ENCODE measurements at regions not wholly inside any gene's neighbourhood (a gene's known extent, or its start where the extent isn't known, plus 50 kb on each side); places are given as distances from the start of the nearest gene placed in this dataset.

GRCh38 chr10:36559412-36560400, 565.7 kb upstream of the ANKRD30A start:
- Histone ChIP-seq H3K9me3 (no peaks in the 10 kb centered on the region), H3K4me3 (no peak overlapping the region), H3K27me3 (no peaks in the 10 kb centered on the region), H3K27ac (no peak overlapping the region), H3K36me3 (no peaks in the 10 kb centered on the region), H3K4me1 (no peaks in the 10 kb centered on the region)
- intact Hi-C loops (cut with DNase I; ENCODE audit: low total_unique reads) (no loop called here), in situ Hi-C loops (cut with MboI; ENCODE audit: low sequenced_read_pairs in 4 of 4) (no loop called here)
- no peak for TF ChIP-seq POLR2A (IDR thresholded peaks at IDR 0.05)
- no peak for TF ChIP-seq CTCF (IDR thresholded peaks at IDR 0.05 in 4 of 5, conservative IDR thresholded peaks at IDR 0.05 in 1 of 5)
- ATAC-seq = peak in 1 of 2 donors; percentile 62
- DNase-seq = no peak

- no peak for ATAC-seq
- H3K9me3 ChIP-seq = no peaks in the 10 kb centered on the region
- intact Hi-C loops (cut with DNase I; ENCODE audit: low total_unique reads) (no loop called here), in situ Hi-C loops (cut with MboI; ENCODE audit: low sequenced_read_pairs in 4 of 4) (no loop called here)
- no peaks in the 10 kb centered on the region for H3K27me3 ChIP-seq
- DNase-seq = no peak
- H3K36me3 ChIP-seq = no peaks in the 10 kb centered on the region
- TF ChIP-seq POLR2A (IDR thresholded peaks at IDR 0.05) = no peak
- TF ChIP-seq CTCF (IDR thresholded peaks at IDR 0.05 in 4 of 5, conservative IDR thresholded peaks at IDR 0.05 in 1 of 5) = no peak
- H3K27ac ChIP-seq = no peak overlapping the region
- H3K4me1 ChIP-seq = no peaks in the 10 kb centered on the region
- no peak overlapping the region for H3K4me3 ChIP-seq
Measured at GRCh38 chr10:36556468-36556867, 568.9 kb upstream of the ANKRD30A start.

- TF ChIP-seq CTCF (IDR thresholded peaks at IDR 0.05 in 4 of 5, conservative IDR thresholded peaks at IDR 0.05 in 1 of 5) = no peak
- TF ChIP-seq POLR2A (IDR thresholded peaks at IDR 0.05) = no peak
- Histone ChIP-seq H3K36me3 (no peaks in the 10 kb centered on the region), H3K4me3 (no peak overlapping the region), H3K4me1 (no peaks in the 10 kb centered on the region), H3K9me3 (no peaks in the 10 kb centered on the region), H3K27ac (no peak overlapping the region), H3K27me3 (no peaks in the 10 kb centered on the region)
- DNase-seq (no peak), ATAC-seq (no peak)
- in situ Hi-C loops (cut with MboI; ENCODE audit: low sequenced_read_pairs in 4 of 4) = no loop called here
- intact Hi-C loops (cut with DNase I; ENCODE audit: low total_unique reads) = no loop called here
Measured at GRCh38 chr10:36555036-36555435, 570.4 kb upstream of the ANKRD30A start.

GRCh38 chr10:36547965-36548364, 577.4 kb upstream of the ANKRD30A start:
- TF ChIP-seq CTCF (IDR thresholded peaks at IDR 0.05 in 4 of 5, conservative IDR thresholded peaks at IDR 0.05 in 1 of 5) (no peak), POLR2A (IDR thresholded peaks at IDR 0.05) (no peak)
- in situ Hi-C loops (cut with MboI; ENCODE audit: low sequenced_read_pairs in 4 of 4) (no loop called here), intact Hi-C loops (cut with DNase I; ENCODE audit: low total_unique reads) (no loop called here)
- H3K4me3 ChIP-seq = no peak overlapping the region
- H3K27me3 ChIP-seq = no peaks in the 10 kb centered on the region
- H3K4me1 ChIP-seq = no peaks in the 10 kb centered on the region
- DNase-seq (no peak), ATAC-seq (no peak)
- H3K36me3 ChIP-seq = no peaks in the 10 kb centered on the region
- H3K9me3 ChIP-seq = no peaks in the 10 kb centered on the region
- H3K27ac ChIP-seq = no peak overlapping the region

All from gastrocnemius medialis (tissue), 4 donors.